HG02973 (cell line): ENCODE measurements at regions not wholly inside any gene's neighbourhood (a gene's known extent, or its start where the extent isn't known, plus 50 kb on each side); places are given as distances from the start of the nearest gene placed in this dataset.
"Not testable (repeated sequence)": the region's sequence is repeated elsewhere in the genome, so short reads cannot be mapped to it uniquely, and the experiment has no call there.

Source experiments
- ATAC-seq: cut with Tn5 transposase; IDR thresholded peaks from one replicate; pipeline ENCODE4 v1.9.1; 2021; ENCODE audit warnings: moderate library complexity; ENCODE audit not compliant: unreplicated experiment

DNA sequence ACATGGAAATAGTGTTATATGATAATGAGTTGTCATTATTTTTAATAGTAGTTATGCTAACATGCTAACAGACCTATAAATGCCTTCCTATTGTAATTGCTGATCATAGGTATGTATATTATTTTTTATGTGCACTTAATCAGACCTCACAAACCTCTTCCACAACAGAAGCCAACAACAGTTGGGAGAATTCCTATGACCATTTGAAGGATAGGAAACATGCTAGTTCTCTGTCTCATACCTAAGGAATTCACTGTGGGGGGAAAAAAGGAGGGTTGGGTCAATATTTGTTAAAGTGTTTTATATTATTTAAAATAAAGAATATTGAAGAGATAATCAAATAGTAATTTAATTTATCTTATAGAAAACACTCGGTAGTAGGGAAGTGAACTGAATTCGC lies 990.9 kb downstream of the EPHA7 start:
- no peak for ATAC-seq

- no peak for ATAC-seq
Observed at GRCh38 chr6:92427453-92427852, 991.9 kb downstream of the EPHA7 start.

- ATAC-seq = no peak
Observed at GRCh38 chr6:92415656-92416055, 1003.7 kb downstream of the EPHA7 start.

GRCh38 chr6:92408350-92408749 lies 1011.0 kb downstream of the EPHA7 start:
- ATAC-seq = no peak

- ATAC-seq = no peak
Observed at GRCh38 chr6:92404281-92404680, 1015.1 kb downstream of the EPHA7 start.

DNA sequence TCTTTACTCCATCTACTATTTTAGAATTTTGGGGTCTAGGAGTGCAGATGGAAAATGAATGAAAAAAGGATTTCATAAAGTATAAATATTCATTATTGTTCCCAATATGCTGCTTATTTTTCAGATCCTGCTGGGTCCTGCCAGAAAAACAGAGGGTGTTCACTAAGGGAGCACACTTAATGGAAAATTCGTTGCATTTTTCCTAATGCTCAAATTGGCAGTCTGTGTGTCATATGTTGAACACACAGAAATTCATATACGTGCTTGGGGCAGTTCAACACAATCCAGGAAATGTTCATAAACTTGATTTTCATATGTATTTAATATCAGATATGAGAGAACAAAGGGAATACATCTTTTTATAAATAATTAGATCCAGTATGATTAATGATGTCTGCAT lies 1019.4 kb downstream of the EPHA7 start:
- ATAC-seq = no peak

DNA sequence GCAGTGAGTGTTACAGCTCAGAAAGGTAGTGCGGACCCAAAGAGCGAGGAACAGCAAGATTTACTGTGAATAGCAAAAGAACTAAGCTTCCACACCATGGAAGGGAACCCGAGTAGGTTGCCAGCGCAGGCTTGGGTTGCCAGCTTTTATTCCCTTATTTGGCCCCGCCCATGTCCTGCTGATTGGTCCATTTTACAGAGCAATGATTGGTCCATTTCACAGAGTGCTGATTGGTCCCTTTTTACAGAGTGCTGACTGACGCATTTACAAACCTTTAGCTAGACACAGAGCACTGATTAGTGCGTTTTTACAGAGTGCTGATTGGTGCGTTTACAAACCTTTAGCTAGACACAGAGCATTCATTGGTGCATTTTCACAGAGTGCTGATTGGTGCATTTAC lies 1030.7 kb downstream of the EPHA7 start:
- ATAC-seq = not testable (repeated sequence)

- no peak for ATAC-seq
Observed at GRCh38 chr6:92380803-92381601, 1038.4 kb downstream of the EPHA7 start.

- no peak for ATAC-seq
Observed at GRCh38 chr6:92377137-92377536, 1042.2 kb downstream of the EPHA7 start.

DNA sequence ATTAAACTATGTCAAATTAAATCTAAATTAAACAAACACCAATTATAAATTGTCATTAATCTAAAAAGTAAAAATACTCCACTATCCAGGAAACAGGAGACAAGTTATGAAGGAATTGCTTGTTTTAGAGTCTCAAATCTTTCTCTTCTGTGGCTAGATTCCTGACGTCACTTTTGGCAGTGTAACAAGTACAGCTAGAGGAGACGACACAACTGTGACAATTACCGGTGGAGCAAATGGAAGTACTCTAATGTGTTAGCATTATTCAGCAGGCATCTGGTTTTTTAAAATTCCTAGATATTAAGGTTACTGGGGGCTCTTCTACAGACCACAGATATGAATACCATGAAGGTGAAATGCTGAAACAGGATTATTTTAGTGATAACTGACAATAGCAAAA lies 1042.7 kb downstream of the EPHA7 start:
- no peak for ATAC-seq

DNA sequence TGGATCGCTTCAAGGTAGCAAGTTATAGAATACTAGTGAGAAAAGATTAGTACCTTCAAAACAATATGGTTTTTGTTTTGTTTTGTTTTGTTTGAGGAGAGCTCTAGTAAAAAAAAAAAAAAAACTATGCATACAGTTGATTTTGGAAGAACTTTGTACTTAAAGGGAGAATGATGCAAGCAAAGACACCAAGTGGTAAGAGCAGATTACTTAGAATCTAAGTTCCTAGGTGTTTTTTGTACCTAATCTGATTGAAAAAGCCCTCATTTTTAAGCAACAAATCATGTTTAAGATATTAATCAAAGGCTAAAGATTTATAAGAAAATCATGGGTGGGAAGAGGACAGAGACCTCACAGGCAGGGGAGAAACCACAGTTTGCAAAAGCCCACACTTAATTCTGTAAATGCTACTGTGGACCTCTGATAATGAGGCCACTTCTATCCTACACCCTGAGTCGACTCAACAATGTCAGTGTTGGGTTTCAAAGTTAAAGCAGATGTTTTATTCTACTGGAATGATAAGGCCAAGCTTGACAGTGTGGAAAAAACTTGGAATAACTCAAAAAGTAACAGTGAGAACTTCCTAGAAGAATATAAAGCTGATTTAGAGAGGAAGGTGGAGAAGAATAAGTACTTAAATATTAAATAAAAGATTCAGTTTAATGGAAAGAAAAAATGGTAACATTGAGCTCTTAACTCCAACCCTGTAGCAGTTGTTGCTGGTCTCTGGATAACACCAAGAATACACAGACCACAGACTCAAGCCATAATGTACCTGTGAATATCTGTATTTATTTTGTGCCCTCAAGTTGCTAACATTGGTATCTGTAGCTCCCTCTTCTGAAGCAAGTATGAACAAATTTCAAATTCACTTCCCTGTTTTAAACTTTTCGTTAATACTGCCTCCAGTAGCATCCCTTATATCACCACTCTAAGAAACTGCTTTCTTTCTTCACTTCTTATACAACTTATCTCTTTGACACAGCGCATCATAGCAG lies 1047.8 kb downstream of the EPHA7 start:
- ATAC-seq = no peak

- ATAC-seq = no peak
Observed at GRCh38 chr6:92369309-92369708, 1050.0 kb downstream of the EPHA7 start.

- no peak for ATAC-seq
Observed at GRCh38 chr6:92364948-92365541, 1054.3 kb downstream of the EPHA7 start.

- ATAC-seq = no peak
Observed at GRCh38 chr6:92363111-92363510, 1056.2 kb downstream of the EPHA7 start.

DNA sequence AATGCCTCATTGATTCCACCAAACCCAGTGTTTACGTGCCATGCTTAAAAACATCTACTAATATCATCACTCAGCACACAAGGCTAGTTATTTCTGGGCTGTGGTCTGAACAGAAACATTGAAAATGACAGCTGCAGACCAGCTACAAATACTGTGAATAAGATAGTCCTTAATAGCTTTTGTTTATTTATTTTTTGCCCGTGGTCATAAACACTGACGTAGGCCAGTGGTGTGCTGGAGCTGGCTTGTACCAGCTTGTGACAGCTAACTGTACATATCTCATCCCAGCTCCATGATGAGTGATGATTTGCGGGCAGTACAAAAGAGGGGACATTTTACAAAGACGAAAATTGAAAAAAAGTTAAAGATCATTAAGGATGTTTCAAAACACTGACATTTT lies 1057.0 kb downstream of the EPHA7 start:
- ATAC-seq = no peak

- ATAC-seq = no peak
Observed at GRCh38 chr6:92361990-92362389, 1057.4 kb downstream of the EPHA7 start.

- no peak for ATAC-seq
Observed at GRCh38 chr6:92354270-92354829, 1065.0 kb downstream of the EPHA7 start.

DNA sequence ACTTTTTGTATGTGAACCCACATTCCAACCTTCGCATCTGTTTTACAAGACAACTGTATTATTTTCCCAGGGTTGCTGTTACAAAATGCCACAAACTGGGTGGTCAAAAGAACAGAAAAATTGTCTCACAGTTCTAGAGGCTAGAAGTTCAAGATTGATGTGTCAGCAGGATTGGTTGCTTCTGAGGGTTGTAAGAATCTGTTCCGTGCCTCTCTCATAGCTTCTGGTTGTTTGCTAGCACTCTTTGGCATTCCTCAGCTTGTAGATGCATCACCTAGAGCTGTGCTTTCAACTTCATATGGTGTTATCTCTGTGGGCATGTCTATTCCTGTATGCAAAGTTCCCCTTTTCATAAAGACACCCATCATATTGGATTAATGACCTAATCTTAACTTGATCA lies 1067.2 kb downstream of the EPHA7 start:
- no peak for ATAC-seq

GRCh38 chr6:92341201-92341600 lies 1078.2 kb downstream of the EPHA7 start:
- no peak for ATAC-seq

GRCh38 chr6:92339936-92340640 lies 1079.3 kb downstream of the EPHA7 start:
- no peak for ATAC-seq

DNA sequence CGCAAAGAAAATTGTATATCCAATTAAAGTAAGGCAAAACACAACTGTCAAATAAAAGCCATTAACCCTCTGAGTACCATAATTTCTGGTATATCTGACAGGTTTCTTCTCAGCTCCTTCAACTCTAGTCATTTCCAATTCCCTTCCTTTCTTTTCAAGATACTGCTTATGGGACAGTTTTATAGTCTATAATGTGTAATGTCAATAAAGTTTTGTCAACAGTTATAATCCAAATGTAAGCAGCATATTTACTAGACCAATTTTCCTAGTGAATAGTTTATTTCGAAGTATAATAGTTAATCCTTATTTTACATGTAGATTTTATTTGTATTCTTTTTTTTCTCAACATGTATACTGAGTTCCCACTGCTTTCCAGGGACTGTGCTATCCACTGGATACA lies 1081.8 kb downstream of the EPHA7 start:
- ATAC-seq = no peak
